ENCODE measurements at regions not wholly inside any gene's neighbourhood (a gene's known extent, or its start where the extent isn't known, plus 50 kb on each side); places are given as distances from the start of the nearest gene placed in this dataset.

- TF ChIP-seq YY1 (IDR thresholded peaks at IDR 0.05; ENCODE audit: low read depth) = no peak
- TF ChIP-seq TCF12 (IDR thresholded peaks at IDR 0.05; ENCODE audit: low read depth) = no peak
Measured at GRCh38 chr7:51471210-51471980, 154.8 kb upstream of the COBL start.

- TF ChIP-seq NFIC (IDR thresholded peaks at IDR 0.05) (no peak), TCF12 (IDR thresholded peaks at IDR 0.05; ENCODE audit: low read depth) (no peak), REST (IDR thresholded peaks at IDR 0.05; ENCODE audit: low read depth) (no peak), MAX (IDR thresholded peaks at IDR 0.05) (no peak), EGR1 (IDR thresholded peaks at IDR 0.05) (no peak), EP300 (IDR thresholded peaks at IDR 0.05; ENCODE audit: borderline replicate concordance) (no peak), FOXM1 (IDR thresholded peaks at IDR 0.05; ENCODE audit: borderline replicate concordance, low read depth) (no peak), USF1 (IDR thresholded peaks at IDR 0.05) (no peak)
Measured at GRCh38 chr7:51467384-51468017, 150.9 kb upstream of the COBL start.

- no peak for TF ChIP-seq CEBPB (IDR thresholded peaks at IDR 0.05)
Measured at GRCh38 chr7:51459809-51460208, 143.2 kb upstream of the COBL start.

GRCh38 chr7:51458693-51459092, 142.1 kb upstream of the COBL start:
- TF ChIP-seq TCF12 (IDR thresholded peaks at IDR 0.05; ENCODE audit: low read depth) (no peak), CEBPB (IDR thresholded peaks at IDR 0.05) (no peak), NFIC (IDR thresholded peaks at IDR 0.05) (no peak), CREB1 (IDR thresholded peaks at IDR 0.05; ENCODE audit: low read depth) (no peak), USF1 (IDR thresholded peaks at IDR 0.05) (no peak), TEAD4 (IDR thresholded peaks at IDR 0.05) (no peak), RAD21 (IDR thresholded peaks at IDR 0.05; ENCODE audit: low read depth) (no peak), EP300 (IDR thresholded peaks at IDR 0.05; ENCODE audit: borderline replicate concordance) (no peak), MAX (IDR thresholded peaks at IDR 0.05) (no peak)

GRCh38 chr7:51457079-51457478, 140.5 kb upstream of the COBL start:
- TF ChIP-seq FOXM1 (IDR thresholded peaks at IDR 0.05; ENCODE audit: borderline replicate concordance, low read depth) = no peak
- no peak for TF ChIP-seq REST (IDR thresholded peaks at IDR 0.05; ENCODE audit: low read depth)
- no peak for TF ChIP-seq TCF12 (IDR thresholded peaks at IDR 0.05; ENCODE audit: low read depth)
- no peak for TF ChIP-seq CREB1 (IDR thresholded peaks at IDR 0.05; ENCODE audit: low read depth)
- TF ChIP-seq NFIC (IDR thresholded peaks at IDR 0.05) = no peak
- TF ChIP-seq YY1 (IDR thresholded peaks at IDR 0.05; ENCODE audit: low read depth) = no peak
- TF ChIP-seq USF1 (IDR thresholded peaks at IDR 0.05) = no peak
- TF ChIP-seq CEBPB (IDR thresholded peaks at IDR 0.05) = no peak
- TF ChIP-seq MAX (IDR thresholded peaks at IDR 0.05) = no peak
- TF ChIP-seq EGR1 (IDR thresholded peaks at IDR 0.05) = no peak
- TF ChIP-seq ZBTB7A (IDR thresholded peaks at IDR 0.05; ENCODE audit: low read depth) = no peak
- TF ChIP-seq EP300 (IDR thresholded peaks at IDR 0.05; ENCODE audit: borderline replicate concordance) = no peak
- no peak for TF ChIP-seq TAF1 (IDR thresholded peaks at IDR 0.05; ENCODE audit: low read depth)

Data from Ishikawa (cell line).